ENCODE measurements at regions not wholly inside any gene's neighbourhood (a gene's known extent, or its start where the extent isn't known, plus 50 kb on each side); places are given as distances from the start of the nearest gene placed in this dataset.

DNA sequence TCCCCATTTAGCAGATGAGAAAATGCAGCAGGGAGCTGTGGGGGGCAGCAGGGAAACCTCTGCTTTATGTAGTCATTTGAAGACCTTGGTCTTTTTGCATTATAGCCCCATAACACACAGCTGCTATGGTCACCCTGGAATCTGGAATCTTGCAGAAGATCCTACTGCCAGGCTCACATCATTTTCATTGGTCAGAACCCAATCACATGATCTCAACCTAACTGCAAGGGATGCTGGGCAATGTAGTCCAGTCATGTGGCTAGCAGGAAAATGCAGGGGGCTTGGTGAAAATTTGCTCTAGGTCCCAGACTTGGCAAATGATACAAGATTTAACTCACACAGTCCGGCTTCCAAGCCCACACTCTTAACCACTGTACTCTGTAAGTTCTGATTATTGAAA is 1028.7 kb downstream of the AACS start:
- H4K91ac ChIP-seq (replicated peaks; ENCODE audit: insufficient read length, low read length), result no peak overlapping the region
- no peaks in the 10 kb centered on the region for H4K20me1 ChIP-seq (replicated peaks in 1 of 2; ENCODE audit: control insufficient read depth in 1 of 2, insufficient read depth in 2 of 2, low read length in 2 of 2)
- TF ChIP-seq TEAD4 (IDR thresholded peaks at IDR 0.05; ENCODE audit: low read depth, low read length) (peak; percentile 11; the same call in 1 of the 2 replicates), SIX5 (IDR thresholded peaks at IDR 0.05; ENCODE audit: low read depth, low read length) (peak; percentile 86), SP1 (IDR thresholded peaks at IDR 0.05; ENCODE audit: low read depth, low read length) (peak; percentile 66; the same call in 1 of the 2 replicates)
- TF ChIP-seq, protein P1, sequence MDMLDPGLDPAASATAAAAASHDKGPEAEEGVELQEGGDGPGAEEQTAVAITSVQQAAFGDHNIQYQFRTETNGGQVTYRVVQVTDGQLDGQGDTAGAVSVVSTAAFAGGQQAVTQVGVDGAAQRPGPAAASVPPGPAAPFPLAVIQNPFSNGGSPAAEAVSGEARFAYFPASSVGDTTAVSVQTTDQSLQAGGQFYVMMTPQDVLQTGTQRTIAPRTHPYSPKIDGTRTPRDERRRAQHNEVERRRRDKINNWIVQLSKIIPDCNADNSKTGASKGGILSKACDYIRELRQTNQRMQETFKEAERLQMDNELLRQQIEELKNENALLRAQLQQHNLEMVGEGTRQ (IDR thresholded peaks at IDR 0.05; ENCODE audit: low read length), result peak; percentile 90
- TF ChIP-seq, protein P2, sequence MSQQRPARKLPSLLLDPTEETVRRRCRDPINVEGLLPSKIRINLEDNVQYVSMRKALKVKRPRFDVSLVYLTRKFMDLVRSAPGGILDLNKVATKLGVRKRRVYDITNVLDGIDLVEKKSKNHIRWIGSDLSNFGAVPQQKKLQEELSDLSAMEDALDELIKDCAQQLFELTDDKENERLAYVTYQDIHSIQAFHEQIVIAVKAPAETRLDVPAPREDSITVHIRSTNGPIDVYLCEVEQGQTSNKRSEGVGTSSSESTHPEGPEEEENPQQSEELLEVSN (IDR thresholded peaks at IDR 0.05), result no peak
- TF ChIP-seq, protein P3, sequence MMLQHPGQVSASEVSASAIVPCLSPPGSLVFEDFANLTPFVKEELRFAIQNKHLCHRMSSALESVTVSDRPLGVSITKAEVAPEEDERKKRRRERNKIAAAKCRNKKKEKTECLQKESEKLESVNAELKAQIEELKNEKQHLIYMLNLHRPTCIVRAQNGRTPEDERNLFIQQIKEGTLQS (IDR thresholded peaks at IDR 0.05; ENCODE audit: insufficient read depth, low read depth, low read length), result peak; percentile 83
- H2BK120ac ChIP-seq (replicated peaks; ENCODE audit: low read depth, low read length), result no peak overlapping the region
- H3K56ac ChIP-seq (replicated peaks; ENCODE audit: insufficient read length, low read depth, low read length), result no peak overlapping the region
- no peaks in the 10 kb centered on the region for H3K27me3 ChIP-seq (replicated peaks in 1 of 4; ENCODE audit: control insufficient read depth in 3 of 4, extremely low read depth in 1 of 4, insufficient read depth in 3 of 4, low read length in 3 of 4)
- no peak overlapping the region for H2AK5ac ChIP-seq (ENCODE audit: low read depth, low read length)
- no peak overlapping the region for H4K8ac ChIP-seq (ENCODE audit: extremely low read depth, insufficient read depth, low read length)
- H3K79me2 ChIP-seq (ENCODE audit: control insufficient read depth in 1 of 2, insufficient read depth in 2 of 2, low read length in 2 of 2), result no peaks in the 10 kb centered on the region
- H3K14ac ChIP-seq (ENCODE audit: insufficient read length), result no peak overlapping the region
- H4K5ac ChIP-seq (ENCODE audit: insufficient read length, low read depth, low read length), result no peak overlapping the region
- ChIA-PET CTCF (ENCODE audit: partially characterized antibody) (interaction anchor here (1.1 to 1.3 kb wide), 2 partner anchors 13 to 17 kb away, joined by 3 read pairs; no protein-coding TSS in a partner anchor), POLR2A (ENCODE audit: partially characterized antibody) (interaction anchor here (0.5 kb wide), 1 partner anchor 10 kb away, joined by 4 read pairs; no protein-coding TSS in a partner anchor)
- H3K4me1 ChIP-seq (replicated peaks in 1 of 4; ENCODE audit: control insufficient read depth in 3 of 4, insufficient read depth in 4 of 4, low read length in 3 of 4), result no peaks in the 10 kb centered on the region
- H3K9me3 ChIP-seq (ENCODE audit: insufficient read depth in 2 of 2, low read depth in 1 of 2, low read length in 1 of 2), result no peaks in the 10 kb centered on the region
- no peaks in the 10 kb centered on the region for H3K36me3 ChIP-seq (ENCODE audit: control insufficient read depth in 2 of 4, insufficient read depth in 4 of 4, low read length in 3 of 4)
- FAIRE-seq (peak; percentile 97), DNase-seq (ENCODE audit: low read depth in 1 of 2, low spot score in 2 of 2) (peak in 1 of 2 experiments; percentile 56)
- H2BK15ac ChIP-seq (ENCODE audit: low read length), result no peak overlapping the region
- H3K4me3 ChIP-seq (ENCODE audit: extremely low read depth in 1 of 4, insufficient read depth in 2 of 4, low read depth in 3 of 4, low read length in 4 of 4), result no peak overlapping the region
- no peak overlapping the region for H3K9ac ChIP-seq (replicated peaks in 1 of 4; ENCODE audit: extremely low read depth in 1 of 4, low read depth in 3 of 4, low read length in 3 of 4)
- no peak overlapping the region for H3K4me2 ChIP-seq (ENCODE audit: insufficient read depth in 1 of 2, low read depth in 2 of 2, low read length in 2 of 2)
- H2BK20ac ChIP-seq (ENCODE audit: low read length), result no peak overlapping the region
- no peak overlapping the region for H2BK12ac ChIP-seq (ENCODE audit: low read depth, low read length)
- H2BK5ac ChIP-seq (ENCODE audit: low read depth, low read length), result no peak overlapping the region
- H3K18ac ChIP-seq (ENCODE audit: extremely low read depth, low read length), result no peak overlapping the region
- H3K23ac ChIP-seq (ENCODE audit: insufficient read length), result no peak overlapping the region
- no peaks in the 10 kb centered on the region for H3K23me2 ChIP-seq (ENCODE audit: low read depth, low read length)
- 87% methylated on average over 1 of the region's 1 CpG; no CpG with 5 or more reads in 1 of the 2 experiments for WGBS, 2 experiments (ENCODE audit: extremely low coverage in 1 of 2, insufficient coverage in 1 of 2, insufficient read length in 1 of 2, insufficient replicate concordance in 2 of 2, low coverage in 1 of 2, low lambda C conversion rate in 2 of 2, missing lambda C conversion rate in 1 of 2)
- H3K79me1 ChIP-seq (ENCODE audit: low read depth, low read length), result no peaks in the 10 kb centered on the region
- H3K4ac ChIP-seq (replicated peaks; ENCODE audit: insufficient read length, low read depth, low read length), result no peak overlapping the region
- H3K27ac ChIP-seq (ENCODE audit: low read depth, low read length), result no peak overlapping the region
- H2AFZ ChIP-seq (ENCODE audit: low read length), result no peak overlapping the region
